T-helper 2 cell (primary cell): ENCODE measurements at regions not wholly inside any gene's neighbourhood (a gene's known extent, or its start where the extent isn't known, plus 50 kb on each side); places are given as distances from the start of the nearest gene placed in this dataset.

Source experiments
- DNase-seq, 5 experiments: peaks; one replicate each; pipeline versions ENCODE4 v3.0.0 to v3.0.0-alpha.2; 2012 to 2022

GRCh38 chr22:49312601-49313000 is 515.1 kb downstream of the BRD1 start:
- DNase-seq: no peak

GRCh38 chr22:49310354-49310753 is 517.3 kb downstream of the BRD1 start:
- DNase-seq: no peak

- DNase-seq: no peak
Measured at GRCh38 chr22:49308300-49308699, 519.4 kb downstream of the BRD1 start.

- DNase-seq: no peak
Measured at GRCh38 chr22:49307870-49308269, 519.8 kb downstream of the BRD1 start.

GRCh38 chr22:49307481-49307830 is 520.2 kb downstream of the BRD1 start:
- no peak for DNase-seq

- no peak for DNase-seq
Measured at GRCh38 chr22:49306632-49307480, 520.8 kb downstream of the BRD1 start.

- no peak for DNase-seq
Measured at GRCh38 chr22:49305966-49306631, 521.6 kb downstream of the BRD1 start.

- DNase-seq: peak in 4 of 5 experiments; percentile 20 to 37 (median 28)
Measured at GRCh38 chr22:49305214-49305965, 522.3 kb downstream of the BRD1 start.

- no peak for DNase-seq
Measured at GRCh38 chr22:49303781-49304461, 523.8 kb downstream of the BRD1 start.

GRCh38 chr22:49303061-49303735 is 524.5 kb downstream of the BRD1 start:
- DNase-seq: no peak

- DNase-seq: no peak
Measured at GRCh38 chr22:49302530-49302929, 525.1 kb downstream of the BRD1 start.

GRCh38 chr22:49302150-49302460 is 525.6 kb downstream of the BRD1 start:
- DNase-seq: no peak

- DNase-seq: no peak
Measured at GRCh38 chr22:49301398-49302149, 526.1 kb downstream of the BRD1 start.

- no peak for DNase-seq
Measured at GRCh38 chr22:49300951-49301397, 526.7 kb downstream of the BRD1 start.

- DNase-seq: no peak
Measured at GRCh38 chr22:49300241-49300640, 527.4 kb downstream of the BRD1 start.

GRCh38 chr22:49299821-49300231 is 527.8 kb downstream of the BRD1 start:
- no peak for DNase-seq

- DNase-seq: no peak
Measured at GRCh38 chr22:49298834-49299750, 528.6 kb downstream of the BRD1 start.

GRCh38 chr22:49297871-49298721 is 529.6 kb downstream of the BRD1 start:
- DNase-seq: no peak

- DNase-seq: no peak
Measured at GRCh38 chr22:49297286-49297870, 530.3 kb downstream of the BRD1 start.
